ENCODE measurements at regions not wholly inside any gene's neighbourhood (a gene's known extent, or its start where the extent isn't known, plus 50 kb on each side); places are given as distances from the start of the nearest gene placed in this dataset.

DNA sequence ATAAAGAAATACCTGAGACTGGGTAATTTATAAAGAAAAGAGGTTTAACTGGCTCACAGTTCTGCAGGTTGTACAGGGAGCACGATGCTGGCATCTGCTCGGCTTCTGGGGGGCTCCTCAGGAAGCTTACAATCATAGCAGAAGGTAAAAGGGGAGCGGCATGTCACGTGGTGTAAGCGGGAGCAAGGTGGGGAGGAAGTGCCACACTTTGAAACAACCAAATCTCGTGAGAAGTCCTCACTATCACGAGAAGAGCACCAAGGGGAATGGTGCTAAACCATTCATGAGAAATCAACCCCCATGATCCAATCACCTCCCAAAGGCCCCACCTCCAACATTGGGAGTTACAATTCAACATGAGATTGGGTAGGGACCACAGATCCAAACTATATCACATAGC, 67.7 kb downstream of the AKR1B1 start:
- Histone ChIP-seq H3K27me3 (ENCODE audit: control insufficient read depth, insufficient read depth, low read length) (no peaks in the 10 kb centered on the region), H3K36me3 (ENCODE audit: control insufficient read depth, insufficient read depth, low read length) (no peaks in the 10 kb centered on the region), H3K4me3 (ENCODE audit: low read depth, low read length) (no peak overlapping the region)
- TF ChIP-seq, protein P1, sequence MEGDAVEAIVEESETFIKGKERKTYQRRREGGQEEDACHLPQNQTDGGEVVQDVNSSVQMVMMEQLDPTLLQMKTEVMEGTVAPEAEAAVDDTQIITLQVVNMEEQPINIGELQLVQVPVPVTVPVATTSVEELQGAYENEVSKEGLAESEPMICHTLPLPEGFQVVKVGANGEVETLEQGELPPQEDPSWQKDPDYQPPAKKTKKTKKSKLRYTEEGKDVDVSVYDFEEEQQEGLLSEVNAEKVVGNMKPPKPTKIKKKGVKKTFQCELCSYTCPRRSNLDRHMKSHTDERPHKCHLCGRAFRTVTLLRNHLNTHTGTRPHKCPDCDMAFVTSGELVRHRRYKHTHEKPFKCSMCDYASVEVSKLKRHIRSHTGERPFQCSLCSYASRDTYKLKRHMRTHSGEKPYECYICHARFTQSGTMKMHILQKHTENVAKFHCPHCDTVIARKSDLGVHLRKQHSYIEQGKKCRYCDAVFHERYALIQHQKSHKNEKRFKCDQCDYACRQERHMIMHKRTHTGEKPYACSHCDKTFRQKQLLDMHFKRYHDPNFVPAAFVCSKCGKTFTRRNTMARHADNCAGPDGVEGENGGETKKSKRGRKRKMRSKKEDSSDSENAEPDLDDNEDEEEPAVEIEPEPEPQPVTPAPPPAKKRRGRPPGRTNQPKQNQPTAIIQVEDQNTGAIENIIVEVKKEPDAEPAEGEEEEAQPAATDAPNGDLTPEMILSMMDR (IDR thresholded peaks at IDR 0.05; ENCODE audit: insufficient read depth, low read length, severe bottlenecking), result no peak
- DNase-seq (ENCODE audit: low read depth) (no peak), FAIRE-seq (no peak)

DNA sequence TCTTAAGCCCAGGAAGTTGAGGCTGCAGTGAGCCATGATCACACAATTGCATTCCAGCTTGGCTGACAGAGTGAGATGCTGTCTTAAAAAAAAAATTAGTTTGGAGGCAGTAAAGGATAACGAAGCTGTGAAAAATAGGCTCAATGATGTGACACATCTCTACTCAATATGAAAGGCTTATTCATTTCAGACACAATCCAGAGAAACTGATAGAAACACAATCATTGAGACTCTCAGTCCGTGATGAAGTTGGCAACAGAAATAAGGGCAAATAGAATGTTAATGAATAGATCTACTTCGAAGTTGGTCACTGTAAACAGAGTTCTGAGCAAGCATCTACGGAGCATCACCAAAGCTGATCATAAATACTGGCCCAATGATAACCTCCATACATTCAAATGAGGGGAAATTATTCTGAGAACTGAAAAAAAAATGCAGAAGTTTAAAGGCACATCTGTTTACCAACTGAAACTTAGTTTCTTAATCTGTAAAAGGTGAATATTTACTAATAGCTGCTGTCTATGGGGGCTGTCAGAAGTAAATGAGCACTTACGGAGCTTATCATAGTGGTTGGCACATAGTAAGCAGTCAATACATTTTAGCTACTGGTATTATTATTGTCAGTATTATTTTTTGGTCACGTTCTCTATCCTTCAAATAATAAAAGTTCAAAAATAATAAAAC, 70.4 kb downstream of the AKR1B1 start:
- H3K36me3 ChIP-seq (ENCODE audit: control insufficient read depth, insufficient read depth, low read length), result no peaks in the 10 kb centered on the region
- TF ChIP-seq, protein P1 (IDR thresholded peaks at IDR 0.05; ENCODE audit: insufficient read depth, low read length, severe bottlenecking), result no peak
- H3K27me3 ChIP-seq (ENCODE audit: control insufficient read depth, insufficient read depth, low read length), result no peaks in the 10 kb centered on the region
- no peak for FAIRE-seq
- DNase-seq (ENCODE audit: low read depth), result no peak
- no peak overlapping the region for H3K4me3 ChIP-seq (ENCODE audit: low read depth, low read length)

DNA sequence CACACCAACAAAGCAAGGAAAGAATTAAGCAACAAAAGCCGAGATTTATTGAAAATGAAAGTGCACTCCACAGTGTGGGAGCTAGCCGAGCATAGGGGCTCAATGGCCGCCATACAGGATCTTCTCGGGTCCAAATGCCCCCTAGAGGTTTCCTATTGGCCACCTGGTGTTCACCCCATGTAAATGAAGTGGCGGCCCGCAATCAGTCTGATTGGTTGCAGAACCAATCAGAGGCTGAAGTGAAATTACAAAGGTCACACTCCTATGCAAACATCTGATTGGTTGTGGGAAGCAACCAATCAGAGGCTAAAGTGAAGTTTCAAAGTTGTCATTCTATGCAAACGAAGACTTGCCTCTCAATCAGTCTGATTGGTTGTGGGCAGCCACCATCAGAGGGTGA, 61.8 kb upstream of the SLC35B4 start:
- no peak for FAIRE-seq

DNA sequence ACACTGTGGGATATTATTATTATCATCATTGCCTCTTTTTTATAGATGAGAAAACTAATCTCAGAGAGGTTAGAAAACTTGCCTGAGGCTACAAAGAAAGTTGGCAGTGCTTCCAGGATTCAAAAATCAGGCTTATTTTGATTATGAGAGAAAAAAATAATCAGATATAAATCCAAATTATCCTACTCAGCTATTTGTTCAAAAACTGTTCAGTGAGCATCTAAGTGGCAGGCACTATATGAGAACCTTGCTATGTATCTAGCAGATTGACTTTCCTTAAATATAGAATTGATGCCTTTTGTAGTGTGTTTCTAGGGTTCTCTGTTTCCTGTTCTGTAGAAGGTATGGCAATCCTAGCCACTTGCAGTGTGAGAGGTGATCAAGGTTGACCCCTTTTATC, 60.0 kb upstream of the SLC35B4 start:
- FAIRE-seq (no peak), DNase-seq (ENCODE audit: low read depth) (no peak)

More for the DNA sequence above, 61.8 kb upstream of the SLC35B4 start:
- TF ChIP-seq, protein P1 (IDR thresholded peaks at IDR 0.05; ENCODE audit: insufficient read depth, low read length, severe bottlenecking), result no peak
- Histone ChIP-seq H3K27me3 (ENCODE audit: control insufficient read depth, insufficient read depth, low read length) (no peaks in the 10 kb centered on the region), H3K4me3 (ENCODE audit: low read depth, low read length) (no peak overlapping the region), H3K36me3 (ENCODE audit: control insufficient read depth, insufficient read depth, low read length) (no peaks in the 10 kb centered on the region)
- no peak for DNase-seq (ENCODE audit: low read depth)

DNA sequence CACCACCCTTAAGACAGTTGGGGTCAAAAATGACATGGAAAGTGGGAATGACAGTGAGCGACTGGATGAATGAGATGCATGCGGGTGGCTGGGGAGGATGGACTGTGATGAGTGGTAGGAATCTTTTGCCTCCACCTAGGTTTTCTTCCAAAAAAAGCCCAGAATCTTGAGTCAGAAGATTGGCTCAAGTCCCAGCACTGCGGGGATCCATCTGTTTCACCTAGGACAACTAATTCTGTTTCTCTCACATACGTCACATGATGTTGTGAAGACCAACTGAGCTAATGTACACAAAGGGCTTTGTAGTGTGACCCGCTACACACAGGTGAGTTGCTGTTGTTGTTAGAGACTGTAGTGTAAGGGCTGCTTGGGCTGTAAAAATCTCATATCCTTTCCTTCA, 58.5 kb upstream of the SLC35B4 start:
- DNase-seq (ENCODE audit: low read depth), result no peak
- TF ChIP-seq, protein P1 (IDR thresholded peaks at IDR 0.05; ENCODE audit: insufficient read depth, low read length, severe bottlenecking), result no peak
- Histone ChIP-seq H3K4me3 (ENCODE audit: low read depth, low read length) (no peak overlapping the region), H3K36me3 (ENCODE audit: control insufficient read depth, insufficient read depth, low read length) (no peaks in the 10 kb centered on the region), H3K27me3 (ENCODE audit: control insufficient read depth, insufficient read depth, low read length) (no peaks in the 10 kb centered on the region)
- no peak for FAIRE-seq

More for the DNA sequence above, 60.0 kb upstream of the SLC35B4 start:
- Histone ChIP-seq H3K36me3 (ENCODE audit: control insufficient read depth, insufficient read depth, low read length) (no peaks in the 10 kb centered on the region), H3K4me3 (ENCODE audit: low read depth, low read length) (no peak overlapping the region), H3K27me3 (ENCODE audit: control insufficient read depth, insufficient read depth, low read length) (no peaks in the 10 kb centered on the region)
- TF ChIP-seq, protein P1 (IDR thresholded peaks at IDR 0.05; ENCODE audit: insufficient read depth, low read length, severe bottlenecking), result no peak

DNA sequence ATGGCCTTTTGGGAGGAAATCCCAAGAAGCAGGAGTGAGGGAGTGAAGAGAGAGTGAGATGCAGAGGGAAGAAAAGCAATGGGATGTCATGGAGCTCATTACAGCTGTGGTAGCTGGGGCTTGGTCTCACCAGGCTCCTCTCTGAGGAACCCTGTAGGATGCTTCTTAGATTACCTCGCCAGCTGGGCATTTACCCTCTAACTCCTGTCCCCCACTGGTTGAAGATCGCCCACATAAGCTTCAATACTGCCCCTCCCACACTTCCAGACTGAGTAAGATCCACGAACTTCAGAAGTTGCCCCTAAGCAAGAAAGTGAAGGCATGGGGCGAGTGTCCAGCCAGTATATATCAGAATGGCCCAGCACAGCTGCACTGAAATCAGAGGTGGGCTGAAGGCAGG, 58.1 kb upstream of the SLC35B4 start:
- TF ChIP-seq, protein P1 (IDR thresholded peaks at IDR 0.05; ENCODE audit: insufficient read depth, low read length, severe bottlenecking), result no peak
- FAIRE-seq, result no peak
- H3K4me3 ChIP-seq (ENCODE audit: low read depth, low read length), result no peak overlapping the region

More for the DNA sequence above, 58.1 kb upstream of the SLC35B4 start:
- no peak for DNase-seq (ENCODE audit: low read depth)
- Histone ChIP-seq H3K27me3 (ENCODE audit: control insufficient read depth, insufficient read depth, low read length) (no peaks in the 10 kb centered on the region), H3K36me3 (ENCODE audit: control insufficient read depth, insufficient read depth, low read length) (no peaks in the 10 kb centered on the region)

Data from bronchial epithelial cell (primary cell).